ENCODE measurements at regions not wholly inside any gene's neighbourhood (a gene's known extent, or its start where the extent isn't known, plus 50 kb on each side); places are given as distances from the start of the nearest gene placed in this dataset.
"Not testable (repeated sequence)": the region's sequence is repeated elsewhere in the genome, so short reads cannot be mapped to it uniquely, and the experiment has no call there.

DNA sequence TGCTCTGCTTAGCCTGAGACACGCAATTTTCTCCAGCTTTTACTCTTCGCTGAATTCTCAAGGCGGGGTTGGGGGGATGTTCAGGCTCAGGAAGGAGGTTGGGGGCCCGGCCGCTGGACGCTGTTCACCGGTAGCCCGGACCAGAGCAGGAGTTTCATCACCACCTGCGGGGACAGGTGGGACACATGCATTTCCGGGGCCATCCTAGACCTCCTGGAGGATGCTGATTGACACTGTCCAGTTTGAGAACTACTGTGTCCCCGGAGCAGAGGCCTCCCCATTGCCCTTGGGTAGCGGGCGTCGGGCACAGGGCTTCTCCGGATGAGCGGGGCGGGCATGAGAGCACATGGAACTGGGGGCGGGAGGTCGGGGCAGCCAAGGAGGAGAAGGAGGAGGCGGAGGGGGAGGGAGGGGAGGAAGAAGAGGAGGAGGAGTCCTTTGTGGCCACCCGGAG is 144.0 kb upstream of the GRK3 start:
- no peak for DNase-seq

DNA sequence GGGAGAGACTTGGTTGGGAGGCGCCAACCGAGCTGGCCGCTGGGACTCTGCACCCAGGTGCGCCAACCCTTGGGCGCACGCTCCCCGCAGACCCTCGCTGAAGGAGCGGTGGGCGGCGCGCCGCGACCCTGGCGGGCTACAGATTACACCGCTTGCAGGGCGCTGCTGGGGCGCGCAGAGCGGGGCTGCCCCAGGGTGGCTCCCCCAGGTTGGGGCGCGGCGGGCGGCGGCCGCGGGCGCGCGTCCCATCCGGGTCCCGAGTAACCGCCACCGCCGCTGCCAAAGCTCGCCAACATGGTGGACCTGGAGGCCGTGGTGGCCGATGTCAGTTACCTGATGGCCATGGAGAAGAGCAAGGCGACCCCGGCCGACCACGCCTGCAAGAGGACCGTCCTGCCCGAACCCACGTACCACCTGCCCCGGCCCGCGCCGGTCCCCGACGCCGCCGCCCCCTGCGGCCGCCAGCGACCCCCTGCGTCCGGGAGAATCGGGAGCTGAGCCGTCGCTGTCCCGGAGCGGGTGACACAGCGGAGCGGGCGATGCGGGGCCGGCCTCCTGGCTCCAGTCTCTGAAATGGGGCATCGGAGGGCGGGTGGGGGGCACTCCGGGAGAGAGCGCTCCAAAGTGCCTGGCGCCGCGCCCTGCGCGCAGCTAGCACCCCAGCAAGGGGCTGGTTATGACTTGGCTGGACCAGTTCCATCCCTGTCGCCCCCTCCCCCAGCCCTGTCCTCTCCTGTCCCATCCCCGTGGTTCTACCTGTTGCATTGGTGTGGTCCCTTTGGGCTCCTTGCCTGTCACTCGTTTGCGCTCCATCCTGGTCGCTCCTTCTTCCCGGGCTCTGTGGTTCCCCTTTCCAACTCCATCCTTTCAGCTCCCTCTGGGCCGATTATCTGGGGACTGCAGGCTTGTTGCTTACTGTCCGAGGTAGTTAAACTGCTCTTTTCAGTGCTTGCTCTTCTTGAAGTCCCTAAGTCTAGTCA is 143.3 kb upstream of the GRK3 start:
- no peak for DNase-seq

DNA sequence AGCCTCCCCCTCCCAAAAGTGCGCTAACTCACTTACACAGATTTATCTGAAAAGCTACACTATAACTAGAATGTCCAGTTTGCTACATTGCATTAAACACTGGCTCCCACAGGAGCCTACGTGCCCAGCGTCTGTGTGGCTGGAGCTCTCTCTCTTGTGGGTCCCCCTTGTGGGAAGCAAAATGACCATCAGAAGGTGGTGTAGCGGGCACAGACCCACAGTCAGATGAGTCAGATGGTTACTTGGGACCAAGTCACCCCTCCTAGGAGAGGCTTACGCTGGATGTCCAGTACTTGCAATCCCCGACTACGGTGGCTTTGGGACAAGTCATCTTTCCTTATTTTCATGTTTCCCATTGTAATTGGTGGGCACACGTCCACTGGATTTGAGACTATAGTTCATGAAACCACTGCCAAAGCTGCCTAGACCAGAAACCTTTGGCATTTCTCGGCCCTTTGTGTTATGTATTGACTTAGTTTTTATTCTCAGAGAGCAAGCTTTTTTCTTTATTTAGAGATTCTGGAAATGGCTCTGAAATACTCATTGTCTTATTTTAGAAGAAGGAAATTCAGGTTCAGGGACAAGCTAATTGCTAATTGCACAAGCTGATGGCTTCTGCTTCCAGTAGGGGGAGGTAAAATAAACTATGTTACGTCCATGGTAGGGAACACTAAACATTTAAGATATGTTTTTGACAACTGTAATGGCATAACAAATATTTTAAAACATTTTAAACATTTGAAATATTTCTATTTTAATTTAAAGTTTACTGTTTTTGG is 137.8 kb upstream of the GRK3 start:
- not testable (repeated sequence) for DNase-seq

DNA sequence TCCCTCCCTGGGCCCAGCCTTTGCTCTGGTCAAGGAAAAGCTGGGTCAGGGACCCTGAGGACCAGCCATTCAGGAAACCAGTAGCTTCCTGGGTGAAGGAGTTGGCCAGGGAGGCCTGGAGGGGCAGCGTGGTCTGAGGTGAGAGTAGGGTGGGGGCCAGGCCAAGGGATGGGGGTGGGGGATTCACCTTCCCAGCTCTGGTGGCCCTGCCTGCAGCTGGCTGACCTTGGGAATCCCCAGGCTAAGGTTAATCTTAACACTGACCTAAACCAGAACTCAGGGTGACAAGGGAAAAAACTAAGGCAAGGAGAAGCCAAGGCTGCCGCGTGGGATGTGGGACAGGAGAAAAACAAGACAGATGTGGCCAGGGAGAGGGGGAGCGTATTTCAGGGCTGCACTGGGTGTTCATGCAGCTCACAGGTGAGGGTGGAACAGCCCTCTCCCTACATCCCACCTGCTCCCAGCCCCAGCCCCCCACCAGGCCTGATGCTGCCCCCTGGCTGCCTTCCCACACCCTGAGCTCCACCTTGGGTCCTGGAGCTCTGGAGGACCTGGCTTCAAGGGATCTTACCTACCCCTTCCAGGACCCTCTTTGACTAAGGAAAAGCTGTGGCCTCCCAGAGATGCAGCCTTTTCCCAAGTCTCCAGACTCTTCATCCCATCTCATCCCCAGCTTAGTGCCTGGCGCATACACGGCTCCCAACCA is 132.7 kb upstream of the GRK3 start:
- not testable (repeated sequence) for DNase-seq

DNA sequence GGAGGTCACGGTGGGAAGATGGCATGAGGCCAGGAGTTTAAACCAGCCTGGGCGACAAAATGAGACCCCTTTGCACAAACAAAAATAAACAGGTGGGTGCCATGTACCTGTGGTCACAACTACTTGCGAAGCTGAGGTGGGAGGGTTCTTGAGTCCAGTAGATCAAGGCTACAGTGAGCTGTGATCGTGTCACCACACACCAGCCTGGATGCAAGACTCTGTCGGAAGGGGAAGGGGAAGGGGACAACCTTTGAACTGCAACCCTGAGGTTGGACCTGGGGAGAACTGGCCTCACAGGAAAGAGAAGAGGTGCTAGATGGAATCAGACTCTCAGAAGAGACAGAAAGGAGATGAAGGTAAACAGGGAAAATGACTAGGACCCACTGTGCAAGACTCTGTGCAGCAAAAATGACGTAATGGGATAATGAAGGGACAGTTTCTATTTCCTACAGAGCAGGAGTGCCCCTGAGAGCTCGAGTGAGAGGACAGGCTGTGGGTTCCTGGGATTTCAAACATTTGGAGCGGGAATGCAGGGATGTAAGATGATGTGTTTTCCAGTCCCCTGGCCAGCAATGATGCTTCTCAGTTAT is 131.0 kb upstream of the GRK3 start:
- DNase-seq = not testable (repeated sequence)

DNA sequence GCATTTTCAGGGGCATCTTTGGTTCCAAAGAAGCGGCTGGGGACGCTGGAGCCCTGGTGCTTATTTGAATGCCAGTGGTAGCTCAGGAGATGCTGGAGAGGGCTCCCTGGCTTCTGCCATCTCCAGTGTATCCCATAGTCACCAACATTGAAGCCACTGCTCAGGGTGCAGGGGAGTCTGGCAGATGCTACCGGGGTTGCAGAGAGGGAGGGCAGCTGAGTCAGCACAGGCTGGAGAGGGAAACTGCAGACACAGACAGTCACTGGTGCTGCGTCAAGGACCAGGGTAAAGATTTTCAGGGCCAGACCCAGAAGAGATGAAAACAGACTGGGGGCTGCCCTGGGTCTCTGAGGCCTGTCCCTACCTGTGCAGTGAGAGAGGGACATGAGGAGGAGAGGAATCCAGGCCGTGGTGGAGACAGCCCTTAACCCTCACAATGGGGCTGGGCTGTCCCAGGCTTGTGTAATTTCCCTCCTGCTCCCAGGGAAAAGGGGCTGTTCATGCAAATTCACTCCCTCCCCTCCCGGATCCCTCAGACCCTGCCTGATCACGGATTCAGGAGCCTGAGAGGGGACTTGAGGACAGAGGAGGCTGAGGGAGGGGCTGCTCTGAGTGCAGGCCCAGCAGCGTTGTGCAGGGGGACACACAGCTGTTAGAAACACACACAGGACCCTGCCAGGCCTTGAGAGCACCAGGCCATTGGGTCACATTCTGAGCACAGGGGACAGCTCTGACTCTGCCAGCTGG is 126.9 kb upstream of the GRK3 start:
- no peak for DNase-seq

DNA sequence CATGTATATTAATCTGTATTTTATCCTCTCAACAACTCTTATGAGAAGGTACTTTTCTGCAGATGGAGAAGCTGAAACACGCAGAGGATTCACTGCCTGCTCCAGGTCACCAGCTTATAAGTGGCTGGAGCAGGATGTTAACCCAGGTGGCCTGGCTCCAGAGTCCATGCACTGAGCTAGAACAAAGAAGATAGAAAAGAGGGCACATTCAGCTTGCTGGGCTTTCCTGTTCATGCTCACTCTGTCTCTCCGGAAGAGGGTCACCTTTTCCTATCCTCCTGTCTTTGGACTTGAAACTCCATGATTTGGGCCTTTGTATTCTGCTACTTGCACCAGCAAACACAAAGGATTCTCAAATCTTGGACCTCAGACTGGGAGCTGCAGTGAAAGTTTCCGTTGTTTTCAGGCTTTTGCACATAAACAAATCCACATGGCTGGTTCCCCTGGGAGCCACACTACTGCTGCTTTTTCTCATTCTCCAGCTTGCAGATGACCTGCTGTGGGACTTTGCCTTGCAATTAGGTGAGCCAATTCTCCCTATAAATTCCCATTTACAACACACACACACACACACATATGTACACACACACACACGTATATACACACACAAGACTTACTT is 117.3 kb upstream of the GRK3 start:
- no peak for DNase-seq

DNA sequence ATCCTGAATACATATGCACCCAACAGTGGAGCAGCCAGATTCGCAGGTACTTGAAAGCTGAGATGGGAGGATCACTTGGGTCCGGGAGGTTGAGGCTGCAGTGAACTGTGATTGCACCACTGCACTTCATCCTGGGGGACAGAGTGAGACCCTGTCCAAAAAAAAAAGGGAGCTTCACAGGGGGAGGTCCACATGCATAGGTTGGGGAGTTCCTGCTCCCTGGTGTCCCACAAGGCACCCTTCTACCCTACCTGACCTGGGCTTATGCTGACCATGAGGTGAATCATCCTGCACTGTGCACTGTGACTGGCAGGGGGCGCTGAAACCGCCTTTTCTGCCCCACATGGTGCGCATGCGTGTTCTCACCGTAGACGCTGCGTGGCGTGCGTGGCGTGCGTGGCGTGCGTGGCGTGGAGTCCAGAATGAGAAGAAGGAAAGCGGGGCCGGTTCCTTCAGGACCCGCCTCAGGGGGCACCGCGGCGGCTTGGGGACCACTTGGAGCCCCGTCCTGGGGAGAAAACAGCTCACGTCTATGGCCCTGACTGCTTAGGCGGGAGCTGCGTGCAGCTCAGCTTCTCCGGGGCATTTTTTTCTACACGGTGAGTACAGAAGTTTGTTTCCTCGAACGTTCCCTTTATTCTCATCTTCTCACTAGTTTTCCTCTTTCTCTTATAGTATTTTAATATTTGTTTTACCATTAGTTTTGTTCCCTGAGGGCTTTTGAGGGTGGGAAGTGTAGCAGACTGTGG is 116.6 kb upstream of the GRK3 start:
- DNase-seq = peak; percentile 89 to 91

DNA sequence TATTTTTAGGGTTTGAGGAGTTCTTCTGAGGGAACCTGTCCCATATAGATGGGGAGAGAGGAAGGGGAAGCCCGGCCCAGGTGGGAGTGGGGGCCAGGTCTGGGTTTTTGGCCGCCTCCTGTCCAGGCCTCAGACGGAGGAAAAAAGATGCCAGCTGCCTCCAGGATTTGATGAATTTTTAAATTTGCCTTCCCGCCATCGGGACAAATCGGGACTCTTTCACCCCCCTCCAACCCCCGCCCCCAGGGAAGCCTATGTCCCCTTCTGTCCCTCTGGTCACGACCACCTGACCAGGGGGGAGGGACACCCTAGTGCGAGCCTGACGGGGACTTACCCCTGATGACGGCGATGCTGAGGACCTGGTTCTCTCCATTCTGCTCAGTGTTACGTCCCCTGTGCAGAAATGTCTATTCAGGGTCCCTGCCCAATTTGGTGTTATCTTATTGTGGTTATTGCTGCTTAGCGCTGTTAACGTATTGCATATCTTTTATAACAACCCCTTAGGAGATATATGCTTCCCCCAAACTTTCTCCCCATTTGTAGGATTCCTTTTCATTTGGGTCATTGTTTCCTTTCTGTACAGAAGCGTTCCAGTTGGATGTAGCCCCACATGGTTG is 115.9 kb upstream of the GRK3 start:
- peak; percentile 15 to 20 for DNase-seq

DNA sequence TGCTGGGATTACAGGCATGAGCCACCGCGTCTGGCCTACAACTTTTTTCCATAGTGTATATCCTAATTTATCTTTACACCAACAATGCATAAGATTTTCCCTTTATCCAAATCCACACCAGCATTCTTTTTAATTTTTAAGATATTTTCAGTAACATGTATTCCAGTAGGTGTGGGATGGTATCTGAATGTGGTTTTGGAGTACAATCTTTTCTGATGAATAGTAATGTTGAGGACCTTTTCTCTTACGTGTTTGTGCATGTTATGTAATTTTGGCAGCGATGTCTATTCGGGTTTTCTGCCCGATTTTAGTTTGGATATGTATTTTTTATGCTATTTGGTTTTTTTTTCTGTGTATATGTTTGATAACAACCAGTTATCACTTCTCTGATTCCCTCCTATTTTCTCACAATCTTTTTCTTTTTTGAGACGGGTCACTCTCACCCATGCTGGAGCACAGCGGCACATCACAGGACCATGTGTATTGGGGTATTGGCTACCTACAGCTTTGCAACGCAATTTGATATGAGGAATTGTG is 114.6 kb upstream of the GRK3 start:
- DNase-seq = no peak

DNA sequence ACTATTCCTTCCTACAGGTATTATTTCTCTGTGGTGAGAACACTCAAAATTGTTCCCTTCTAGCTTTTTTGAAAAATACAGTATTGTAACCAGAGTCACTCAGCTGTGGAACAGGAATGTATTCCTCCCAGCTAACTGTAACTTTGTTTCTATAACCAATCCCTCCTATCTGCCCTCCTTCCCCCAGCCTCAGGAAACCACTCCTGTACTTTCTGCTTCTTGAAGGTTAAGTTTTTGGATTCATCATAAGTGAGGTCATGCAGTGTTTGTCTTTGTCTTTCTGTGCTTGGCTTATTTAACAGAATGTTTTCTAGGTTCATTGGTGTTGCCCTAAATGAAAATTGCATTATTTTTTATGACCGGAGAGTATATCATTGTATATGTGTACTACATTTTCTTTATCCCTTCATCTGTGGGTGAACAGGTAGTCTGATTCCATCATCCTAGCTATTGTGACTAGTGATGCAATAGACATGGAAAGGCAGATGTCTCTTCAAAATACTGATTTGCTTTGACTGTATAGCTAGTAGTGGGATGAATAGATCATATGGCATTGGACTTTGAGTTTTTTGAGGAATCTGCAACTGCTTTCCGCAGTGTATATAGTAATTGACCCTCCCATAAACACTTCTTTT is 112.9 kb upstream of the GRK3 start:
- DNase-seq = no peak

DNA sequence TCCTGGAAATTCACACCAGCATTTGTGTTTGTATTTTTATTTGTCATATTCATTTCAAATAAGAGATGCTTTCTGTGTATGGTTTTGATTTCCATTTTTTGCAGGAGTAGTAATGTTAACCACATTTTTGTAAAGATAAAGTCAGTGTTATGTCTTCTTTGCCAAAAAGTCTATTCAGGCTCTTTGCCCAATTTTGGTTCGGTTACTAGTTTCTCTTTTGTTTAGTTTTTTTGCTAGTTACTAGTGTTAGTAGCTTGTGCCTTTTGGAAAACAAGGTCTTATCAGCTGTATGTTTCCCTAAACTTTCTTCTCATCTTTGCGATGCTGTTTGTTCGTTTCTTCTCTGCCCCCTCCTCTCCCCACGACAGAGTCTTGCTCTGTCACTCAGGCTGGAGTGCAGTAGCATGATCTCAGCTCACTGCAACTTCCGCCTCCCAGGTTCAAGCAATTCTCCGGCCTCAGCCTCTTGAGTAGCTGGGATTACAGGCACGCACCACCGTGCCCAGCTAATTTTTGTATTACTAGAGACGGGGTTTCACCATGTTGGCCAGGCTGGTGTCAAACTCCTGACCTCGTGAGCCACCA is 112.3 kb upstream of the GRK3 start:
- DNase-seq = no peak

DNA sequence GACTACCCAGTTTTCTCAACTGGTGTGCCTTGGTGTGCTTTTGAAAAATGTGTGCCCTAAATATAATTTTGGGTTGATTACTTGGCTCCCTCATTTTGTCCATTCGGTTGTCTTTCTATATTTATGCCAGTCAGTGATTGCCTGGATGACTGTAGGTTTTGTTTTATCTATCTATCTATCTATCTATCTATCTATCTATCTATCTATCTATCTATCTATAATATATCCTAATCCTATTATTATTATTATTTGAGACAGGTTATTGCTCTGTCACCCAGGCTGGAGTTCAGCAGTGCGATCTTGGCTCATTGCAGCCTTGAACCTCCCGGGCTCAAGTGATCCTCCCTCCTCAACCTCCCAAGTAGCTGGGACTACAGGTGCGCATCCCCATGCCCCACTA is 111.4 kb upstream of the GRK3 start:
- DNase-seq = no peak

DNA sequence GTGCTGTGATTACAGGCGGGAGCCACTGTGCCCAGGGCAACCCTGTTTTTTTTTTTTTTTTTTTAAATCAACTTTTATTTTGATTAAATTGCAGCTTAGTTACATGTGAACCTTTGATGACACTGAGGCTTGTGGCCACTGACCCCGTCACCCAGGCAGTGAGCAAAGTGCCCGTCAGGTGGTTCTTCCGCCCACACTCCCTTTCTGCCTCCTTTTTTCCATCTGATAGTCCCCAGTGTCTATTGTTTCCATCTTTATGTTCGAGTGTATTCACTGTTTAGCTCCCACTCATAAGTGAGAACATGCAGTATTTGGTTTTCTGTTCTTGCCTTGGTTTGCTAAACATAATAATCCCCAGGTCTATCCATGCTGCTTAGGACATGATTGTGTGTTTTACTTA is 110.9 kb upstream of the GRK3 start:
- DNase-seq = peak; percentile 24 to 37

DNA sequence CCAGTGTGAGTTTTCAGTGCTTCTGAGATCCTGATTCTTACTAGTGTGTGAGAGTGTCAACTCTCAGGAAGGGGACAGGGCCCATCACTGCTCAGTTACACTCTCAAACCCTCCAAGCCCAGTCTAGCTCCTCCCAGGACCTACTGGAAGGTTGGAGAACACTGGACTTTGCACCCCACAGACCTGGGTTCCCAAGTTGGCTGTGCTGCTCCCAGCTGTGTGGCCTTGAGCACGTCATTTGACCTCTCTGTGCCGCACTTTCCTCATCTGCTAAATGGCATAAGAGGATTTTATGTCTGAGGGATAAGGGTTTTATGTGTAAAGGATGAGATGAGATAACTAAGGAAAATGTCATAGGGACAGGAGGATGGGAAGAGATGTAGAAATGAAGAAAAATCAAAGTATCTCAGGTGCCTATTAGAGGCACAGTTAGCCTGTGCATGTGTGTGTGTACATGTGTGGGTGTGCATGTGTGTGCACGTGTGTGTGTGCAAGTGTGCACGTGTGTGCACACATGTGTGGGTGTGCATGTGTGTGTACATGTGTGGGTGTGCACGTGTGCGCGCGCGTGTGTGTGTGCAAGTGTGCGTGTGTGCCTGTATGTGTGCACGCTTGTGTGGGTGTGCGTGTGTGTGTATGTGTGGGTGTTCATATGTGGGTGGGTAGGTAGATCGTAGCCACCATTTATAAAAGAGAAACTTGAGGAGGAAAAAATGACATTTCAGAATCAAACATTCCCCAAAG is 108.0 kb upstream of the GRK3 start:
- not testable (repeated sequence) for DNase-seq

DNA sequence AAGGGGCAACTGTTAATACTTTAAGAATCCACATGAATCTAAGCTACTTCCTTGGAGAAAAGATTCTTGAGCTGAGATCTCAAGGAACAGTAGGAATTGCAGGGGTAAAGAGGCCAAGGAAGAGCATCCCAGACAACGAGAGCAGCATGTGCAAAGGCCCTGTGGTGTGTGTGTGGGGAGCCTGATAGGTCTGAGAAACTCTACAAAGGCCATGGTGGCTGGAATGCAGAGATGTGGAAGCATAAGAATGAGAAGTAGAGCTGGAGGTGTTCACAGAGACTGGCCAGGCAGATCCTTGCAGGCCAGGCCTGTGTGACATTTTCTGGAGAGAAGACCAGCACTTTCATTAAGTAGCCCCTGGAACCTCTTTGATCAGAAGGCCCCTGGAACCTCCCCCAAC is 105.8 kb upstream of the GRK3 start:
- not testable (repeated sequence) for DNase-seq

DNA sequence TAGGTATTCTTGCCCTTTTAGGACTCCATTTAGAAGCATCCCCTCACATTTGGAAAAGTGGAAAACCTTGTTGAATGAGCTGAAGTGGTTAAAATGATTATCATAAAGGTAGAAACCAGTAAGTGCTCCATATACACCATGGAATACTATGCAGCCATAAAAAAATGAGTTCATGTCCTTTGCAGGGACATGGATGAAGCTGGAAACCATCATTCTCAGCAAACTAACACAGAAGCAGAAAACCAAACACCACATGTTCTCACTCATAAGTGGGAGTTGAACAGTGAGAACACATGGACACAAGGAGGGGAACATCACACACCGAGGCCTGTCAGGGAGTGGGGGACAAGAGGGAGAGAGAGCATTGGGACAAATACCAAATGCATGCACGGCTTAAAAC is 103.8 kb upstream of the GRK3 start:
- DNase-seq = not testable (repeated sequence)

DNA sequence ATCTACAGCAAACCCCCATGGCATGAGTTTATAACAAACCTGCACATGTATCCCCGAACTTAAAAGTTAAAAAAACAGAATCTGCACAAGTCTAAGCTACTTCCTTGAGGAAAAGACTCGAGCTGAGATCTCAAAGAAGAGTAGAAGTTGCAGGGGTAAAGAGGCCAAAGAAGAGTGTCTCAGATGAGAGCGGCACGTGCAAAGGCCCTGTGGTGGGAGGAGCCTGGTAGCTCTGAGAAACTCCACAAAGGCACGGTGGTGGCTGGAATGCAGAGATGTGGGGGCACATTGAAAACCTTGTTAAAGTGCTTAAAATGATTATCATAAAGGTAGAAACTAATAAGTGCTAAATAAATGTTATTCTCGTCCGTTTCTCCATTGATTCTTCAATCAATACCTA is 103.2 kb upstream of the GRK3 start:
- no peak for DNase-seq
